HT-29 (cell line): ENCODE measurements at regions not wholly inside any gene's neighbourhood (a gene's known extent, or its start where the extent isn't known, plus 50 kb on each side); places are given as distances from the start of the nearest gene placed in this dataset.

Experiments used
- DNase-seq: peaks from one replicate; pipeline ENCODE4 v3.0.0-alpha.2; 2015; ENCODE audit warnings: low spot score

- no peak for DNase-seq
Measured at GRCh38 chr20:24337069-24337468, 132.4 kb upstream of the SYNDIG1 start.

- no peak for DNase-seq
Measured at GRCh38 chr20:24334830-24335229, 134.6 kb upstream of the SYNDIG1 start.

- DNase-seq = no peak
Measured at GRCh38 chr20:24332956-24333355, 136.5 kb upstream of the SYNDIG1 start.

GRCh38 chr20:24331939-24332338, 137.5 kb upstream of the SYNDIG1 start:
- no peak for DNase-seq

- DNase-seq = no peak
Measured at GRCh38 chr20:24328901-24329300, 140.5 kb upstream of the SYNDIG1 start.

- DNase-seq = no peak
Measured at GRCh38 chr20:24321973-24322372, 147.5 kb upstream of the SYNDIG1 start.

GRCh38 chr20:24318569-24319352, 150.7 kb upstream of the SYNDIG1 start:
- DNase-seq = no peak

- no peak for DNase-seq
Measured at GRCh38 chr20:24317224-24317623, 152.2 kb upstream of the SYNDIG1 start.

GRCh38 chr20:24316731-24317130, 152.7 kb upstream of the SYNDIG1 start:
- no peak for DNase-seq

- DNase-seq = no peak
Measured at GRCh38 chr20:24314053-24314452, 155.4 kb upstream of the SYNDIG1 start.

- no peak for DNase-seq
Measured at GRCh38 chr20:24309596-24309995, 159.8 kb upstream of the SYNDIG1 start.

GRCh38 chr20:24305371-24305770, 164.1 kb upstream of the SYNDIG1 start:
- DNase-seq = no peak

GRCh38 chr20:24304291-24304690, 165.1 kb upstream of the SYNDIG1 start:
- DNase-seq = no peak

- DNase-seq = peak; percentile 7
Measured at GRCh38 chr20:24303393-24304170, 165.8 kb upstream of the SYNDIG1 start.

GRCh38 chr20:24297993-24298392, 171.4 kb upstream of the SYNDIG1 start:
- DNase-seq = no peak

- no peak for DNase-seq
Measured at GRCh38 chr20:24296477-24297261, 172.8 kb upstream of the SYNDIG1 start.

GRCh38 chr20:24291014-24291413, 178.4 kb upstream of the SYNDIG1 start:
- DNase-seq = no peak

GRCh38 chr20:24289737-24290481, 179.5 kb upstream of the SYNDIG1 start:
- DNase-seq = no peak

GRCh38 chr20:24283186-24283585, 186.2 kb upstream of the SYNDIG1 start:
- DNase-seq = no peak

GRCh38 chr20:24277196-24277595, 192.2 kb upstream of the SYNDIG1 start:
- no peak for DNase-seq

GRCh38 chr20:24275946-24276705, 193.3 kb upstream of the SYNDIG1 start:
- no peak for DNase-seq
